PC-3 (cell line): ENCODE measurements at regions not wholly inside any gene's neighbourhood (a gene's known extent, or its start where the extent isn't known, plus 50 kb on each side); places are given as distances from the start of the nearest gene placed in this dataset.

Experiments used
- CTCF ChIP-seq: fragments of 300-600 bp; sonication (generic); conservative IDR thresholded peaks from 2 replicates; pipeline ENCODE4 v1.5.1; 2017; ENCODE audit warnings: antibody characterized with exemption, low read depth, mild to moderate bottlenecking, low read length
- EZH2 ChIP-seq: fragments of 300-600 bp; sonication (generic); IDR thresholded peaks from one replicate; pipeline ENCODE4 v1.6.1; 2017; ENCODE audit warnings: antibody characterized with exemption, mild to moderate bottlenecking, low read length; ENCODE audit not compliant: unreplicated experiment
- EZH2phosphoT487 ChIP-seq: fragments of 300-600 bp; sonication (generic); IDR thresholded peaks from 2 replicates; pipeline ENCODE4 v1.6.1; 2018; ENCODE audit warnings: mild to moderate bottlenecking, antibody characterized with exemption, low read length, borderline replicate concordance

- TF ChIP-seq CTCF (no peak), EZH2phosphoT487 (no peak), EZH2 (no peak)
Measured at GRCh38 chr2:12381543-12382325, 335.0 kb upstream of the TRIB2 start.
